MM.1S (cell line): ENCODE measurements at regions not wholly inside any gene's neighbourhood (a gene's known extent, or its start where the extent isn't known, plus 50 kb on each side); places are given as distances from the start of the nearest gene placed in this dataset.

Experiments used
- DNase-seq: peaks from one replicate; pipeline ENCODE4 v3.0.0-alpha.2; 2015
- H2AFZ ChIP-seq: fragments of 300-600 bp; sonication (generic); 2 replicates; pipeline ENCODE4 v1.6.0; 2016; ENCODE audit warnings: antibody characterized with exemption, low read length
- H3F3A ChIP-seq: fragments of 300-600 bp; sonication (generic); 2 replicates; pipeline ENCODE4 v1.6.1; 2016; ENCODE audit warnings: mild to moderate bottlenecking, antibody characterized with exemption, low read length, moderate library complexity, mixed read lengths; ENCODE audit not compliant: insufficient read depth
- H3K27ac ChIP-seq: fragments of 300-600 bp; sonication (generic); 2 replicates; pipeline ENCODE4 v1.5.1; 2016; ENCODE audit warnings: mild to moderate bottlenecking, low read length
- H3K27me3 ChIP-seq: fragments of 300-600 bp; sonication (generic); replicated peaks from 2 replicates; pipeline ENCODE4 v1.6.0; 2016; ENCODE audit warnings: low read length; ENCODE audit not compliant: insufficient read depth
- H3K36me3 ChIP-seq: fragments of 300-600 bp; sonication (generic); replicated peaks from 2 replicates; pipeline ENCODE4 v1.6.1; 2016; ENCODE audit warnings: mild to moderate bottlenecking, low read length, mixed read lengths; ENCODE audit not compliant: insufficient read depth
- H3K4me1 ChIP-seq: fragments of 300-600 bp; sonication (generic); 2 replicates; pipeline ENCODE4 v1.6.1; 2016; ENCODE audit warnings: low read length, mixed read lengths
- H3K4me2 ChIP-seq: fragments of 300-600 bp; sonication (generic); 2 replicates; pipeline ENCODE4 v1.6.0; 2016; ENCODE audit warnings: low read depth, low read length
- H3K4me3 ChIP-seq: fragments of 300-600 bp; sonication (generic); 2 replicates; pipeline ENCODE4 v1.5.1; 2016; ENCODE audit warnings: low read length, mixed read lengths
- H3K79me2 ChIP-seq: fragments of 300-600 bp; sonication (generic); 2 replicates; pipeline ENCODE4 v1.6.1; 2016; ENCODE audit warnings: mixed run types, low read length, mixed read lengths
- H3K9ac ChIP-seq: fragments of 300-600 bp; sonication (generic); 2 replicates; pipeline ENCODE4 v1.6.1; 2016; ENCODE audit warnings: low read length, mixed read lengths
- H3K9me2 ChIP-seq: fragments of 300-600 bp; sonication (generic); replicated peaks from 2 replicates; pipeline ENCODE4 v1.6.1; 2016; ENCODE audit warnings: mild to moderate bottlenecking, low read length, mixed read lengths; ENCODE audit not compliant: insufficient read depth
- H3K9me3 ChIP-seq: fragments of 300-600 bp; sonication (generic); replicated peaks from 2 replicates; pipeline ENCODE4 v1.6.1; 2016; ENCODE audit warnings: mild to moderate bottlenecking, low read length, mixed read lengths; ENCODE audit not compliant: insufficient read depth
- H4K20me1 ChIP-seq: fragments of 300-600 bp; sonication (generic); 2 replicates; pipeline ENCODE4 v1.6.1; 2016; ENCODE audit warnings: mild to moderate bottlenecking, low read length, moderate library complexity, mixed read lengths; ENCODE audit not compliant: insufficient read depth
- CTCF ChIP-seq: fragments of 300-600 bp; sonication (generic); IDR thresholded peaks from 2 replicates; pipeline ENCODE4 v1.5.1; 2016; ENCODE audit warnings: antibody characterized with exemption, low read length, mixed read lengths
- EZH2 ChIP-seq: fragments of 300-600 bp; sonication (generic); optimal IDR thresholded peaks from 2 replicates; pipeline ENCODE3; 2017; ENCODE audit warnings: low read depth, mild to moderate bottlenecking, antibody characterized with exemption, low read length, mixed read lengths
- EZH2phosphoT487 ChIP-seq: fragments of 300-600 bp; sonication (generic); IDR thresholded peaks from 2 replicates; pipeline ENCODE4 v1.6.1; 2018; ENCODE audit warnings: antibody characterized with exemption, low read length

- Histone ChIP-seq H3K9me3 (no peaks in the 10 kb centered on the region), H3K79me2 (no peaks in the 10 kb centered on the region), H3K4me1 (no peaks in the 10 kb centered on the region), H4K20me1 (no peaks in the 10 kb centered on the region), H3K9ac (no peak overlapping the region), H3K27ac (no peak overlapping the region), H2AFZ (no peak overlapping the region), H3K4me2 (no peak overlapping the region), H3K36me3 (no peaks in the 10 kb centered on the region), H3K27me3 (no peaks in the 10 kb centered on the region), H3F3A (no peaks in the 10 kb centered on the region), H3K4me3 (no peak overlapping the region), H3K9me2 (no peaks in the 10 kb centered on the region)
- TF ChIP-seq EZH2phosphoT487: no peak
- no peak for DNase-seq
Measured at GRCh38 chr9:20148416-20148815, 359.6 kb upstream of the SLC24A2 start.

GRCh38 chr9:20144197-20144596 is 355.4 kb upstream of the SLC24A2 start:
- no peaks in the 10 kb centered on the region for H3F3A ChIP-seq

GRCh38 chr9:20139763-20140290 is 351.0 kb upstream of the SLC24A2 start:
- Histone ChIP-seq H3K9me2 (no peaks in the 10 kb centered on the region), H3K36me3 (no peaks in the 10 kb centered on the region), H3K4me1 (no peaks in the 10 kb centered on the region), H3K27ac (no peak overlapping the region), H3K9me3 (no peaks in the 10 kb centered on the region), H3K9ac (no peak overlapping the region), H3F3A (no peaks in the 10 kb centered on the region), H4K20me1 (no peaks in the 10 kb centered on the region), H3K27me3 (no peaks in the 10 kb centered on the region), H2AFZ (no peak overlapping the region), H3K4me2 (no peak overlapping the region), H3K4me3 (no peak overlapping the region), H3K79me2 (no peaks in the 10 kb centered on the region)
- no peak for TF ChIP-seq EZH2phosphoT487
- TF ChIP-seq CTCF: no peak
- TF ChIP-seq EZH2: no peak
- DNase-seq: no peak

More at GRCh38 chr9:20144197-20144596, 355.4 kb upstream of the SLC24A2 start:
- Histone ChIP-seq H3K27me3 (no peaks in the 10 kb centered on the region), H3K79me2 (no peaks in the 10 kb centered on the region), H3K4me1 (no peaks in the 10 kb centered on the region), H3K4me3 (no peak overlapping the region), H3K9me3 (no peaks in the 10 kb centered on the region), H2AFZ (no peak overlapping the region), H3K9ac (no peak overlapping the region), H4K20me1 (no peaks in the 10 kb centered on the region), H3K36me3 (no peaks in the 10 kb centered on the region), H3K9me2 (no peaks in the 10 kb centered on the region), H3K27ac (no peak overlapping the region), H3K4me2 (no peak overlapping the region)
- no peak for TF ChIP-seq EZH2phosphoT487
- TF ChIP-seq EZH2: no peak
- no peak for TF ChIP-seq CTCF
- no peak for DNase-seq

- Histone ChIP-seq H3K9ac (no peak overlapping the region), H3K9me3 (no peaks in the 10 kb centered on the region), H3K79me2 (no peaks in the 10 kb centered on the region), H3K36me3 (no peaks in the 10 kb centered on the region), H3F3A (no peaks in the 10 kb centered on the region), H3K4me1 (no peaks in the 10 kb centered on the region), H3K4me2 (no peak overlapping the region), H3K9me2 (no peaks in the 10 kb centered on the region), H4K20me1 (no peaks in the 10 kb centered on the region), H2AFZ (no peak overlapping the region), H3K4me3 (no peak overlapping the region), H3K27me3 (no peaks in the 10 kb centered on the region), H3K27ac (no peak overlapping the region)
- no peak for DNase-seq
- TF ChIP-seq CTCF (no peak), EZH2phosphoT487 (no peak), EZH2 (no peak)
Measured at GRCh38 chr9:20138841-20139240, 350.0 kb upstream of the SLC24A2 start.
